NCI-H2029 (cell line): ENCODE measurements at regions not wholly inside any gene's neighbourhood (a gene's known extent, or its start where the extent isn't known, plus 50 kb on each side); places are given as distances from the start of the nearest gene placed in this dataset.
"Not testable (repeated sequence)": the region's sequence is repeated elsewhere in the genome, so short reads cannot be mapped to it uniquely, and the experiment has no call there.

Experiments used
- DNase-seq: peaks from one replicate; lab custom pipeline; 2025; lab: John Stamatoyannopoulos, UW

GRCh38 chr9:7739595-7739994 is 60.0 kb downstream of the DMAC1 start:
- no peak for DNase-seq

- DNase-seq: no peak
Observed at GRCh38 chr9:7735311-7735710, 64.3 kb downstream of the DMAC1 start.

- DNase-seq: no peak
Observed at GRCh38 chr9:7730164-7730445, 69.5 kb downstream of the DMAC1 start.

GRCh38 chr9:7729371-7730163 is 70.0 kb downstream of the DMAC1 start:
- DNase-seq: no peak

GRCh38 chr9:7721291-7721690 is 78.3 kb downstream of the DMAC1 start:
- DNase-seq: no peak

GRCh38 chr9:7713088-7713487 is 86.5 kb downstream of the DMAC1 start:
- not testable (repeated sequence) for DNase-seq

- no peak for DNase-seq
Observed at GRCh38 chr9:7710686-7711085, 88.9 kb downstream of the DMAC1 start.

- no peak for DNase-seq
Observed at GRCh38 chr9:7707934-7708333, 91.6 kb downstream of the DMAC1 start.

- no peak for DNase-seq
Observed at GRCh38 chr9:7704543-7704942, 95.0 kb downstream of the DMAC1 start.

GRCh38 chr9:7691909-7692308 is 107.7 kb downstream of the DMAC1 start:
- no peak for DNase-seq

GRCh38 chr9:7690014-7690413 is 109.6 kb downstream of the DMAC1 start:
- no peak for DNase-seq

GRCh38 chr9:7688626-7689025 is 111.0 kb downstream of the DMAC1 start:
- DNase-seq: no peak

GRCh38 chr9:7676609-7677156 is 122.9 kb downstream of the DMAC1 start:
- DNase-seq: peak; percentile 46

- DNase-seq: no peak
Observed at GRCh38 chr9:7671847-7672246, 127.7 kb downstream of the DMAC1 start.

GRCh38 chr9:7668541-7668940 is 131.0 kb downstream of the DMAC1 start:
- DNase-seq: no peak

GRCh38 chr9:7665874-7666273 is 133.7 kb downstream of the DMAC1 start:
- no peak for DNase-seq

- DNase-seq: no peak
Observed at GRCh38 chr9:7659766-7660165, 139.8 kb downstream of the DMAC1 start.

- DNase-seq: no peak
Observed at GRCh38 chr9:7656636-7657035, 142.9 kb downstream of the DMAC1 start.

- DNase-seq: no peak
Observed at GRCh38 chr9:7653262-7653661, 146.3 kb downstream of the DMAC1 start.

- no peak for DNase-seq
Observed at GRCh38 chr9:7640231-7640630, 159.3 kb downstream of the DMAC1 start.

GRCh38 chr9:7639471-7639870 is 160.1 kb downstream of the DMAC1 start:
- no peak for DNase-seq

GRCh38 chr9:7636838-7637467 is 162.6 kb downstream of the DMAC1 start:
- DNase-seq: no peak

GRCh38 chr9:7636309-7636708 is 163.3 kb downstream of the DMAC1 start:
- DNase-seq: no peak

- not testable (repeated sequence) for DNase-seq
Observed at GRCh38 chr9:7626571-7627029, 173.0 kb downstream of the DMAC1 start.
